GM12878 (cell line): ENCODE measurements at regions not wholly inside any gene's neighbourhood (a gene's known extent, or its start where the extent isn't known, plus 50 kb on each side); places are given as distances from the start of the nearest gene placed in this dataset.

Source experiments
- CTCF ChIP-seq, 3 experiments: IDR thresholded peaks in 2 of 3; conservative IDR thresholded peaks in 1 of 3; 2 replicates each; pipeline ENCODE4 v1.5.1; 2011; ENCODE audit warnings: low read depth in 3 of 3, low read length in 3 of 3, mild to moderate bottlenecking in 3 of 3, control low read depth in 2 of 3, moderate library complexity in 2 of 3, inconsistent platforms in 1 of 3, mixed read lengths in 1 of 3; ENCODE audit not compliant: control insufficient read depth in 2 of 3, insufficient read depth in 1 of 3; ENCODE audit errors: extremely low read depth in 1 of 3
- EP300 ChIP-seq, 2 experiments: fragments of 150-350 bp in 1 of 2; IDR thresholded peaks; 2 replicates each; pipeline ENCODE4 v1.6.1; 2011 to 2012; ENCODE audit warnings: low read depth in 2 of 2, low read length in 2 of 2, borderline replicate concordance in 1 of 2, improper control_type of control experiment in 1 of 2, inconsistent platforms in 1 of 2; ENCODE audit not compliant: control insufficient read depth in 1 of 2
- HDAC2 ChIP-seq: fragments of 200-600 bp; sonication (generic); IDR thresholded peaks from 2 replicates; pipeline ENCODE4 v1.6.1; 2017
- HDAC6 ChIP-seq: fragments of 200-600 bp; sonication (generic); IDR thresholded peaks from one replicate; pipeline ENCODE4 v1.8.0; 2017; ENCODE audit warnings: antibody characterized with exemption; ENCODE audit not compliant: unreplicated experiment
- NBN ChIP-seq: fragments of 450-650 bp; IDR thresholded peaks from 2 replicates; pipeline ENCODE4 v1.6.1; 2016
- POLR2A ChIP-seq: IDR thresholded peaks from 2 replicates; pipeline ENCODE4 v1.6.1; 2011; ENCODE audit warnings: low read depth, mild to moderate bottlenecking, low read length
- RAD51 ChIP-seq: fragments of 450-650 bp; IDR thresholded peaks from 2 replicates; pipeline ENCODE4 v1.6.1; 2016; ENCODE audit warnings: moderate library complexity, mild to moderate bottlenecking, inconsistent platforms
- RBBP5 ChIP-seq: fragments of 200-600 bp; sonication (generic); conservative IDR thresholded peaks from 2 replicates; pipeline ENCODE4 v1.6.1; 2016
- TCF7 ChIP-seq: IDR thresholded peaks from 2 replicates; pipeline ENCODE4 v1.6.1; 2014; ENCODE audit warnings: antibody characterized with exemption, borderline replicate concordance
- USF1 ChIP-seq: IDR thresholded peaks from 2 replicates; pipeline ENCODE4 v1.6.1; 2011; ENCODE audit warnings: borderline replicate concordance, low read depth, mild to moderate bottlenecking, moderate library complexity, mixed read lengths, low read length; ENCODE audit not compliant: insufficient read depth; ENCODE audit errors: extremely low read length
- YY1 ChIP-seq: IDR thresholded peaks from 2 replicates; pipeline ENCODE4 v1.6.1; 2011; ENCODE audit warnings: low read depth, mild to moderate bottlenecking, low read length
- ZBTB33 ChIP-seq: fragments of 450-650 bp; IDR thresholded peaks from 2 replicates; pipeline ENCODE4 v1.6.1; 2017; ENCODE audit warnings: mild to moderate bottlenecking

- no peak for TF ChIP-seq CTCF (IDR thresholded peaks at IDR 0.05 in 2 of 3, conservative IDR thresholded peaks at IDR 0.05 in 1 of 3; ENCODE audit: control insufficient read depth in 2 of 3, extremely low read depth in 1 of 3, insufficient read depth in 1 of 3, low read depth in 3 of 3, low read length in 3 of 3)
- no peak for TF ChIP-seq TCF7
- no peak for TF ChIP-seq RAD51
- no peak for TF ChIP-seq NBN
- TF ChIP-seq EP300 (IDR thresholded peaks at IDR 0.05; ENCODE audit: borderline replicate concordance in 1 of 2, control insufficient read depth in 1 of 2, low read depth in 2 of 2, low read length in 2 of 2), result no peak
- no peak for TF ChIP-seq HDAC2
- TF ChIP-seq POLR2A, result no peak
- TF ChIP-seq USF1, result no peak
- no peak for TF ChIP-seq ZBTB33
- no peak for TF ChIP-seq RBBP5
- TF ChIP-seq YY1, result no peak
- no peak for TF ChIP-seq HDAC6
Measured at GRCh38 chr4:187633245-187633644, 362.3 kb upstream of the ZFP42 start.
